ENCODE measurements at regions not wholly inside any gene's neighbourhood (a gene's known extent, or its start where the extent isn't known, plus 50 kb on each side); places are given as distances from the start of the nearest gene placed in this dataset.

GRCh38 chr14:32254952-32255679 lies 52.0 kb upstream of the RNU6-8 start:
- TF ChIP-seq GATA3 (IDR thresholded peaks at IDR 0.05; ENCODE audit: low read depth, low read length) = no peak
- TF ChIP-seq GATA2 (IDR thresholded peaks at IDR 0.05; ENCODE audit: low read depth, low read length) = no peak

GRCh38 chr14:32255789-32256188 lies 52.7 kb upstream of the RNU6-8 start:
- TF ChIP-seq GATA3 (IDR thresholded peaks at IDR 0.05; ENCODE audit: low read depth, low read length) = no peak
- no peak for TF ChIP-seq GATA2 (IDR thresholded peaks at IDR 0.05; ENCODE audit: low read depth, low read length)

- TF ChIP-seq GATA2 (IDR thresholded peaks at IDR 0.05; ENCODE audit: low read depth, low read length) (no peak), GATA3 (IDR thresholded peaks at IDR 0.05; ENCODE audit: low read depth, low read length) (no peak)
Observed at GRCh38 chr14:32256576-32256975, 53.5 kb upstream of the RNU6-8 start.

- TF ChIP-seq GATA2 (IDR thresholded peaks at IDR 0.05; ENCODE audit: low read depth, low read length) (no peak), GATA3 (IDR thresholded peaks at IDR 0.05; ENCODE audit: low read depth, low read length) (no peak)
Observed at GRCh38 chr14:32258336-32258993, 55.4 kb upstream of the RNU6-8 start.

GRCh38 chr14:32259368-32260013 lies 56.4 kb upstream of the RNU6-8 start:
- no peak for TF ChIP-seq GATA3 (IDR thresholded peaks at IDR 0.05; ENCODE audit: low read depth, low read length)
- 0 out of 2 replicates have a peak, but pooled peaks have one; percentile 24 for TF ChIP-seq GATA2 (IDR thresholded peaks at IDR 0.05; ENCODE audit: low read depth, low read length)

GRCh38 chr14:32263939-32264567 lies 61.0 kb upstream of the RNU6-8 start:
- TF ChIP-seq GATA2 (IDR thresholded peaks at IDR 0.05; ENCODE audit: low read depth, low read length) (no peak), GATA3 (IDR thresholded peaks at IDR 0.05; ENCODE audit: low read depth, low read length) (no peak)

- TF ChIP-seq GATA2 (IDR thresholded peaks at IDR 0.05; ENCODE audit: low read depth, low read length) (no peak), GATA3 (IDR thresholded peaks at IDR 0.05; ENCODE audit: low read depth, low read length) (no peak)
Observed at GRCh38 chr14:32265584-32265983, 62.5 kb upstream of the RNU6-8 start.

GRCh38 chr14:32277998-32278397 lies 51.1 kb upstream of the AKAP6 start:
- TF ChIP-seq GATA3 (IDR thresholded peaks at IDR 0.05; ENCODE audit: low read depth, low read length) (no peak), GATA2 (IDR thresholded peaks at IDR 0.05; ENCODE audit: low read depth, low read length) (no peak)

Data from SH-SY5Y (cell line).